ENCODE measurements at regions not wholly inside any gene's neighbourhood (a gene's known extent, or its start where the extent isn't known, plus 50 kb on each side); places are given as distances from the start of the nearest gene placed in this dataset.

DNA sequence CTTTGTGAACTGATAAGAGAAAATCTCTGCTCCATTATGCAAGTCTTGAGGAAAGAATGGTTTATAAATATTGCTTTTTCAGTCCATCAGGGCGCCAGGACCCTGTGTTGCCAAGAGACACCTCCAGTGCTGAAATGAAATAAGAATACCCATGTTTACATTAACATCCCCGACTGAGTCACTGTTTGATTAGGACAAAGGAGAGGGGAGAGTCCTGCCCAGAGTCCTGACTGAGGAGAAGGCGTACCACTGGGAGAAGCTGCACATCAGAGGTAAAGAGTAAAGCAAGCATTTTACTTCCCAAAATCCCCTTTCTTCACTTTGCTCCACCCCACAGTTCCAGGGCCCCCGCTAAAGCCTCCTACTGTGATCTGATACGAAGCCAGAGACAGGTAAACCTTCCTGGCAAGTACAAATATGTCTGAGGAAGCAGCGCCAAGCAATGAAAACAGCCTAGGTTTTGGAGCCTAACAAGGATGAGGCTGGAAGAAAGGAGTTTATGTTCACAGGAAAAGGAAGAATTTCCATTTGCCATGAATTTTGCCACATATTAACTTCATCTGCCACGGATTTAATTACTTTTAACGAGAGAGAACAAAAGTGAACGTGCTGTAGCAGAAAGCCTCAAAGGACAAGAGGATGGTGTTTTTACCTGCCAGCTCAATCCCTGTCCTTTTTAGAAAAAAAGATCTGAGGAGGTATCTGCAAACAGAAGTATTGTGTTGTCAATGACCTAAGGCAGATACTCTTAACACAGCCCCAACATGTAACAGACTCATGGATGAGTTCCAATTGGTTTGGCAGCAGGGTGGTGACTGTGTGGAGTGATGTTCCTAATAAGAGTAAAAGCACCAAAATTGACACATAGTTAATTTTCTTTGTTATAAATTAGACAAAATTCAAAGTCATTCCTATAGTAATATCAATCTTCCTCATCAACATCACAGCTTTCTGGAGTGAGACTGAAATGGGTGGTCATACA is 209.4 kb upstream of the TLE4 start:
- DNase-seq, result no peak

DNA sequence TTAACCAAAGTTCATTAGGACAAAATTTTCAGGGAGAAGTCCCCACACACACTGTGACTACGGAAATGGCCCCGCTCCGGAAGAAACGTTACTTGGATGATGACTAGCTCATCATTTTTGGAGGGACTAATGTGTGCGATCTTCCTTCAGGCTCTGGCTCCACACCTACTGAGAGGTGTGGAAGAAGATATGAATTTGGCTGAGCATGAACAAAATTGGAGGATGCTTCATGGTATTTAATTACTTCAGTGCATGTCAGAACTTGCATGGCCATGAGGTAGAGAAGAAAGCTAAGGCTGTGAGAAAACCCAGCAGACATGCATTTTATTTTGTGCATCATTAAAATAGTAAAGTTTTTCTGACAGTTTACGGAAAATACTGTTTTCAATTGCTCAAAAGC is 202.1 kb upstream of the TLE4 start:
- no peak for DNase-seq

DNA sequence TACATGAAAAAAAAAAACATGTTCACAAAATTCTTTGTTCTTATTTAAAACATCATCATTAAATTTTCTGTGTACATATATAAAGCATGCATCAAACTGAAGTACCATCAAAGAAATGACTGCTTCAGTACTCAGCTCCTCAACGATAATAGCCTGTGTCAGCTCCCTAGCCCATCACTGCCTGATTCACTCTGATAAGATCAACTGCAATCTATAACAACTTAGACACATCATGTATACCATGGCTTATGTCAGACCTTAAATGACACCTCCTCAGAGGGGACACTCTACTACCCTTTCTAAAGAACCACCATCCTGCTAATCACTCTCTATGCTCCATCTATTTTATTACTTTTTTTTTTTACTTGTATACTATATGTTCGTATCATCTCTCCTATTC is 200.5 kb upstream of the TLE4 start:
- no peak for DNase-seq

DNA sequence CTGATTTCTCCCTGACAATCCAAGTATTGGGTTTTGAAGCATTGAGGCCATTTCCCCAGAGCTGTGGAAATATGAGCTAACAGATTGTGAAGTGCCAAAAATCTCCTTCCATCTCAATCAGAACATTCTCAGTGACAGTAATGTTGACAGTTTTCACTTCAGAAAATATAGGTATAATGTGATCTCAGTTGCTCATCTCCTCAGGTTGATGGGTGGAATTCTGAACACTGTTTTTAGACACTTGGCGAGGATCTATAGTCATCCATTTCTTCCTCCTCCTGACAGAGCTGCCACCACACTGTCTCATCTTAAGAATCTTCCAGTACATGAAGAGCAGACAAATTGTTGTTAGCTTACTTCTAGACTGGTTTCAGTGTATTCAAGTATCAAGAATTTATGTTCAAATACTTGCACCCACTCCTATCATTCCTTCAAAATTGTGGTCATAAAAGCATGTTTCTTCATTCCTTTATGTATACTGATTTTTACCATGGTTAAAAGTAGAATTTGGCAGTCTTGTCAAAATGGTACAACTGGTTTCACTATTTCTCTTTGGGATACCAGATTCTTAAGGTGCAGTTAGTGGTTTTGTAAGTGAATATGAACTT is 199.7 kb upstream of the TLE4 start:
- no peak for DNase-seq

DNA sequence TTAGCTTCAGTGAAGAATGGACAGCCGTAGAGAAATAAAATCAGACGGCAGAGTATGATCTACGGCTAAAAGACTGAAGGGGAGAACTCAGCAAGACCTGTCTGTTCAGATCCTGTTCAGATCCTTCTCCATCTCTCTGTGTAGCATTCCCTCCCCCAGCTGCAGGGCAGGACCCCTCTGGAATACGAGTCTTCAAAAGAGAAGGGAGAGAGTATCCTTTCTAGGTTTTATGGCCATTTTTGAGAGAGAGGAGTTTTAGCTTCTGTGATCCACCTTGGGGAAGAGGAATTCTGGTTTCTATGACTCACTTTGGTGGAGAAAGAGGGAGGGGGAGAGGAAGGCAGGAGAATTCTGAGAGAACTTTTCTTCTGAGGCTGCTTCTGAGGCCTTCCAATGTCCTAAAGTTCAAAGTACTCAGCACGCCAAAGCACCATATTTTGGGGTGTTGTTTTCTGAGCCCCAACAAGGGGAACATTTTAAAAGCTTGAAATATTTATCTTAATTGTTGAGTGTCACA is 194.4 kb upstream of the TLE4 start:
- DNase-seq, result no peak

DNA sequence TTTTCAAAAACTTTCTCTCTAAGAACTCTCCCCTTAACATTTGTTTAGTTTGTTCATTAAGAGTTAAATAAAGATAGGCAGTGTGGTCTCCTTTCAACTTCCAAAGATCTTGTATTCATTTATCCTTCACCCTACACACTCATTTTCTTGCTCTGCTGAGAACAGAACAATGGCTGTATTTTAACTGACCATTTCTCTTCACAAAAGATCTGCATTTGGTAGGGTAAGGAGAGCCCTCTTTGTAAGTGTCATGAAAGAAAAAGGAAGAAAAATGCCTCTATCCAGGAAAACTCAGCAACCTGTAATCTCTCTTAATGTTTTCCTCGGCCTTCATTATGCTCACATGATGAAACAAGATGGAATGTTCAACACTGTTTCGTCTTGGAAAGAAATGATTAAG is 193.7 kb upstream of the TLE4 start:
- DNase-seq, result no peak

DNA sequence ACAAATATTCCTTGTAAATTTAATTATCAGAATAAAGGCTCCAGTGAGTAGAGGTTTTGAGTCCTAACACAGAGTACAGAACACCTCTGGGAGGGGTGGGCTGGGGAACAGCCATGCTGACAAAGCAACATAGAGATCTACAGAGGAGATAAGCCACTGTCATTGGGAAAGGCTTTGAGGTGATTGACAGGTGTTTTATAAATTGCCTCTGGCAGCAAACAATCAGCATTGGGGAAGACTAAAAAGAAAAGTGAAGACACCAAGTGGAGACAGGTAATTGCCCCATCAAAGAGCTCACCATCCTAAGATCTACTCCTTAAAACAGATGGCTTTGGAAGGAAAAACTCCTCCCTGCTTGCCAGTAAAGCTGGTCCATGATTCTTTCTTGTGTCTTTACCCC is 189.7 kb upstream of the TLE4 start:
- DNase-seq, result no peak

DNA sequence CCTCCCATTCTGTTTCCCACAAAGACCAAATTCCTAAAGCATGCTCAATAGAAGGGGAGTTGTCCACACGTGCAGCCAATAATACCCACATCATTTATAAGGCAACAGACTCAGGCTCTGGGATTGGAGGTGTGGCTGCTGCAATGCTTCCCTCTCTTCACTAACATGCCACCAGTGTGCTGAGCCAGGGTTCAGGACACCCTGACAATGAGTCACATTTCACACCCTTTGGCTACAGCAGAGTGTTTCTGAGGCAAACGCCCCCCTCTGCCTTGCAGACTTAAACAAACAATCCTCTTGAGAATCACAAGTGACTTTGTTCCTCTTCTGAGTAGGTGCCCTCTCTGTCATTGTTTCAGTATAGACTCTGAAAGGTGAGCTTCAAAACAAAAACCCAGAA is 189.3 kb upstream of the TLE4 start:
- no peak for DNase-seq

DNA sequence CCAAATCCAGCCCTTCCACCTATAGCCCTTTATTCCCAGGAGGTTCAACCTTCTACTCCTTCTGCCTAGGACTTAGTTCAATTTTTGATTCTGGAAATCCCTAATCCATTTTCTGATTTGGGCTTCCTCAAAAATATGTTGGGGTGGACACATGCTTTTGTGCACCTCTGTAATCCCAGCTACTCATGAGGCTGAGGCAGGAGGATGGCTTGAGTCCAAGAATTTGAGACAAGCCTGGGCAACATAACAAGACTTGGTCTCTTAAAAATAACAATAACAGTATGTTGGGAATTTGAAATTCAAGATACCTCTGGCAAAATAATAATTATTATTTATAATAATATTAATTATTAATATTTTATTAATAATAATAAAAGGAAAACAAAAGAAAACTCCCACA is 188.7 kb upstream of the TLE4 start:
- DNase-seq, result no peak

DNA sequence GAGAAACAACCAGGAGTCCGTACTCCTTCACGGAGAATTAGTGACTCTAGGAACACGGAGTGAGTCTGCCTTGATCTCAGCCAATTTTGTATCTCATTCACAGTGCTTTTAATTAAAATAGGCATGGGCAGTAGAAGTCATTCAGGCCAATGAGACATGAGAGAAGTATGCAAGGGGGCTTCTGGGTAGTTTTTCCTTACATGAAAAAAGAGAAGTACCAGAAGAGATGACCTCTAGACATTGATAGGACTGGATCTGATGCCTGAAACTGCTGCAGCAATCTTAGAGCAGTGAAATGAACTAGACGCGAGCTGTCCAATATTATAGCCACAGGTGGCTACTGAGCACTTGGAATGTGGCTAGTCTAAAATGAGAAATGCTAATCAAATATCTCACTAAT is 187.7 kb upstream of the TLE4 start:
- no peak for DNase-seq

DNA sequence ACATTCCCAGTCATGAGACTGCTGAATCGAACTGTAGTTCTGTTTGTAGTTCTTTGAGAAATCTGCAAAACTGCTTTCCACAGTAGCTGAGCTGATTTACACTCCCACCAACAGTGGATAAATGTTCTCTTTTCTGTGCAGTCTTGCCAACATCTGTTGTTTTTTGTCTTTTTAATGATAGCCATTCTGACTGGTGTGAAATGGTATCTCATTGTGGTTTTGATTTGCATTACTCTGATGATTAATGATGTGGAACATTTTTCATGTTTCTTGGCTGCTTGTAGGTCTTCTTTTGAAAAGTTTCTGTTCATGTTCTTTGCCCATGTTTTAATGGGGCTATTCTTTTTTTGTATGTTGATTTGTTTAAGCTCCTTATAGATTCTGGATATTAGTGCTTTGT is 187.3 kb upstream of the TLE4 start:
- no peak for DNase-seq

DNA sequence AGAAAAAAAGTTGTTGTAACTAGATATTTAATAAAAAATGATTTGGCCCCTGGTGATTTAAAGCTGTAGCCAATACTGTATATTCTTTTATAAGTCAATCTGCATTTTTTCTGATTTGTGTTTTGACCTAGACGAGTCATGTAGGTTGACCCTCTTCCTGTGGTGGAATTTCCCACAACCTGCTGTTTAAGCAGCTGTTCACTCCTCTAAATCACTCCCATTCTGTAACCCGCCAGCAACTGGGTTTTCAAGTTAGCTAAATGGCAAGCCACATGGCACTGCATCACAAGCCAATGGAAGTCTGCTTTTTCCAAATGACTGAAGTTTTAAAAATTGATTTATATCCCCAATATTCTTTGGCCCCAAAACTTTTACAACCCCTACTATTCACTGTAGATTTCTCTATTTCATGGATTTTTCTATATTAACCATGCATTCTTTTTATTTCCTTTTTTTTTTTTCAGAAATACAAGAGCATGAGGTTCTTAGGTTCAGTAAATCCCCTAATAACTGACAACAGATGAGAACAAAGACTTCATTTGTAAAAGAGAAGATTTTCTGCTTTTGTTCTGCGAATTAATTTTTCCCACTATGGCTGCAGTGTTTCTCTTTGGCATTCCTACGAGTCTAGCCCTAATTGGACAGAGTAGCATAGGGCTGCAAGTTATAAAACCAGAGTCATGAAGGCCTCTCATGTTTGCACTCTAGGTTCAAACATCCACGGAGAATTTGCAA is 184.5 kb upstream of the TLE4 start:
- DNase-seq, result no peak

DNA sequence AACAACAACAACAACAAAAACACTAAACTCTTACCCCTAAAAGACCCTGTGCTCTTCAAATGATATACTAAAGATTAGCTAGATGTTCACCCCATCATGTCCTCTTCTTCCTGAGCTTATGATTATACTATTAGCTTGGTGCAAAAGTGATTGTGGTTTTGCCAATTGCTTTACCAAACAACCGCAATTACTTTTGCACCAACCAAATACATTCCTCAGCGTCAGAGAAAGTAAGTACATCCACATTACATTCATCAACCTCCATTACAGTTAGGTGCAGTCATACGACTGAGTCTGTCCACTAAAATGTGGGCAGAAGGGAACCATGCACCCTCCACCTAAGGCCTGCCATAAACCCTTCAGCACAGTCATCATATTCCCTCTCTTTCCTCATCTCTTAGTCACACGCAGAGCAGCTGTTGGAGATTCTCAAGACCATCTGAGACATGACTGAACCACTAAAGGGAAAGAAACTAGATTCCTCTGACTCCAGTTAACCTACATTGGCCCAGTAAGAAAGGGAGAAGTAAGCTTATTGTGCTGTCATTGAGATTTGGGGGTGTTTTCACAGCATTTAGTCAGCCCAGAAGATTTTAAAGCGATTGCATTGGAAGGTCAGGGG is 181.6 kb upstream of the TLE4 start:
- DNase-seq, result no peak

DNA sequence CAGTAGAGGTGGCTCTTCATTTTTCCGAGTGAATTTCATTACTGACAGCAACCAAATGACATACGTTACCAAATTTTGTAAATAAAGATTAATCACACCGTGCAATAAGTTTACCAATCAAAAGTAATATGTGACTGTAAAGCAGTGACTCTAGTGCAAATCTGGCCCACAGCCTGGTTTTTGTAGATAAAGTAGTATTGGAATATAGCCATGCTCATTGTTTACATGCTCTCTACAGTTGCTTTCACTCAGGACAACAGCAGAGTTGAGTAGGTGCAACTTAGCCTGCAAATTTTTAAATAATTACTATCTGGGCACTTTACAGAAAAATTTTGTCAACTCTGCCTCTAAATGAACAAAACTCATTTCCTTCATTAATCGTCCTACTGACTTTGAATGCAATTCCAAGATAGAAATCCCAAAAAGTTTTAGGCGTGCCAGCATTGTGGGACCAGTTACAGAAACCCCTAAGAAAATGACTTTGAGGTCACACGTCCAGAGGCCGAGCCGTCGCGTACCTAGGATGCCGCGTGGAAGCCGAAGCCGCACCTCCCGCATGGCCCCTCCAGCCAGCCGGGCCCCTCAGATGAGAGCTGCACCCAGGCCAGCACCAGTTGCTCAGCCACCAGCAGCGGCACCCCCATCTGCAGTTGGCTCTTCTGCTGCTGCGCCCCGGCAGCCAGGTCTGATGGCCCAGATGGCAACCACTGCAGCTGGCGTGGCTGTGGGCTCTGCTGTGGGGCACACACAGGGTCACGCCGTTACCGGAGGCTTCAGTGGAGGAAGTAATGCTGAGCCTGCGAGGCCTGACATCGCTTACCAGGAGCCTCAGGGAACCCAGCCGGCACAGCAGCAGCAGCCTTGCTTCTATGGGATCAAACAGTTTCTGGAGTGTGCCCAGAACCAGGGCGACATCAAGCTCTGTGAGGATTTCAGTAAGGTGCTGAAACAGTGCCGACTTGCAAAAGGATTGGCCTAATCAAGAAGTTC is 180.7 kb upstream of the TLE4 start:
- no peak for DNase-seq

DNA sequence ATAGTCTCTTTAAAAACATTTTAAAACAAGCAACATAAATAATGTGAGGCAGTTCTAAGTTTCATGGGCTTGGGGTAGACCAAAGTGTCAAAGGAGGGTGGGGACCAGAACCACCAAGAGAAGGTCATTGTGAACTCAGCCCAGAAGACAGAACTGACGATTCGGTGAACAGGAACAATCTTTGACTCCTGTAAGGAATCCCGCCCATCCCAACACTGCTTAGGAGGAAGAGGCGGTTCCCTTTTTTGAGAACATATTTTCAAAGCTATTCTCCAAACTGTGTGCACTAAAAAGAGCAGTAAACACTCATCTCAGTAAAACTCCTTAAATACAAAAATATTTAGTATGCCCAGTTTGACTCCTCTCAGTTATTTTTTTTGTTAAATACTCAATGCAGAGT is 176.5 kb upstream of the TLE4 start:
- DNase-seq, result no peak

DNA sequence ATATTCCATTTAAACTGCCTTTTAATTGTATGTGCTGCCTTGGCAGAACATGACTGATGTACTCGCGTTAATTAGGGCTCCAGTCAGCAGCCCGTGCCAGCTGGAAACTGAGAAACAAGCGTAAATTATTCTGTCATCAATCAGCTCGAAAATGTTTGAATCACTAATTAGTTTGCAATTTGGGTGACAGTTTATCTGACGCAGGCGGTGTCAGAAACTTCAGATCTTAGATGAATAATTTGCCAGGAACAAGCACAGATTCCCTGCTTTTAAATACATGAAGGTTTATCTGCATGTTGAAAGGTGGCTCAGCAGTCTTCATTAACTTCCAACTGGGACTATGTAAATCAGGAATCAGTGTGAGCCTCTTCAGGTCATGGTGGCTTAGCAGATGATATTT is 176.0 kb upstream of the TLE4 start:
- DNase-seq, result no peak

DNA sequence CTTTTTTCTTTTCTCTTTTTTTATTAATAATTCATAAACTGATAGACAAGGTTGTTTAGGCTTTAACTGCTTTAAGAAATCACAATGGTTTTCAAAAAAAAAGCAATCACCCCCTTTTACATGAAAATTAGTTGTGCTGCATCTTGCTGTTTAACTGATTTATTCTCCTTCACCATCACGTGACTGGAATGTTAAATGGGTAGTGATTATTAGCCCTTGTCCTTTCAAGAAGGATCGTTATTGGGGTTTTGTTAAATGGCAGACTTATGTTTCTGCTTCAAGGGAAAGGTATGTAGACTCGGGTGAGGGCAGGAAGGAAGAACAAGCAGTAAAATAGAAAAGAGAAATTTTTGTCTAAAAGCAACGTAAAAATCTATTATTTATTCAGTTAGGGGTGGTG is 175.6 kb upstream of the TLE4 start:
- DNase-seq, result no peak

DNA sequence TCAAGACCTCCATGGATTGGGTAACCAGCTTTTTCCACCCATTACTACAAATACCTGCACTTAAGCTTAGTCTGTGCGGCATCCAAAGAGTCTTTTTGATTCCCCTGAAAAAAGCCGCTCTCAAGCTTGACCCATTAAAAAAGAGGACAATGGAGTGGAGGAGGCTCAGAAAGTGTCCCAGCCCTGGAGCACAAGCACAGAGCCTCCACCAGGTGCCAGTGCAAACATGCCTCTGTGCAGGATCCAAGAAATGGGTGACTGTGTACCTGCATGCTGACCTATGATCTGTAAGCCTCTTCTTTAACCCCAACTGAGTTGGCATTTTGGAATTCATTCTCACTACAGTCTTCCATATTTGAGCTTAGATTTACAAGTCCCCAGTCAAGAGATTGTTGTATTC is 168.3 kb upstream of the TLE4 start:
- DNase-seq, result no peak

DNA sequence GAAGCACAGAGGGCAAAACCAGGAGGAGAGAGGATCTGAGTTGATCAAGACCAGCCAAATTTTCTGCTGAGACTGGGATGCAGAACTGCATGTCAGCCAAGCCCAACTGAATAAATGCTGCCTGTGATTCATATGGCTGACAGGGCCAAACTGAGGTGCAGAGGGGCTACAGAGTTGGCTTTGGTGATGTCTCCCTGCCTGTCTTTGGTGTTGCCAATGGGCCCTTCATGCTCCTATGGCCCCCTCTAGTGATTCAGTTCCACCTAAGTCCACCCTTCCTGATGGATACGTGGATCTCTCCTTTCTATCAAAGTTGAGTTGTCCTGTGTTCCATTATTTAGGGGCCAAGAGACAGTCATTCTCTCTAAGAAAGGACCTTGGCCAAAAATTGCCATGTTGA is 163.6 kb upstream of the TLE4 start:
- no peak for DNase-seq

DNA sequence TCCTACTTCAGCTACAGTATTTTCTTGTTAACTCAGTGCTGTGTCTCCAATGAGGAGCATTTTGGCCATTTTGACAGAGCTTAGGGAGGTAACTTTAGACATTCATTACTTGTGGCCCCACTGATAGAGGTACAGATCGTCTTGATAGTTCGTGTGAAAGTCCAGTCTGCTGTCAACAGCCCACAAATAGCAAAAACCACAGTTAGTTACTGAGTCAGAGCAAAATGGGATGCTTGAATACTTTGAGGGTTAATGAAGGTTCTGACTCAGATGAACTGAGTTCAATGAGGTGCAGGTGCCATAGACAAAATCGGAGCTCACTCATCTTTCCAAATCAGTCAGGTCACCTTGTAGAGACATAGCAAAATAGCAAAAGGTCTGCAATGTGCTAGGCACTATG is 163.1 kb upstream of the TLE4 start:
- DNase-seq, result no peak

DNA sequence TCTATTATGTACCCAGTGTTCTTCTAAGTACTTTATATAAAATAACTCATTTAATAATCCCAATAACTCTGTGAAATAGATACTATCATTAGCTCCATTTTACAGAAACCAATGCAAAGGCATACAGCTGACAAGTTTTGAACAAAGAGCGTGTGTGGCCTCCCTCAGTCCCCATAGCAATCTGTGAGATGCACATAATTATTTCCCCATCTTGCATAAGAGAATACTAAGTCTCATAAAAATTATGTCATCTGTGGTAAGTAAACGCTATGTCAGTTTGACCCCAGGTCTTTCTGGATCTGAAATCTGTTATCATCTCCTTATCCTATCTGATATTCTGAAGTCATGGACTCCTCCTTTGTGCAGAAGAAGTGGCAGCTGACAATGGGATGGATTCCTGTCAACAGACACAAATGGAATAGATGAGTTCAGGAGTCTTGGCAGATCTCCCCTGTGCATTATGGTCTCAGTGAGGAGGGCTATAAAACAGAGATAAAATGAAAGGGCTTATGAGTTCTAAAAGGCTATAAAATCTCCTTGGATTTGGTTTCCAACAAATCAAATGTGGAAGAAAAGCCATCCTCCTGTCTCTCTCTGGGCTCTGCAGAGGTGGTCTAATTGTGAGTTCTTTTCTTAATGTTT is 162.5 kb upstream of the TLE4 start:
- no peak for DNase-seq
